A673 (cell line): ENCODE measurements at regions not wholly inside any gene's neighbourhood (a gene's known extent, or its start where the extent isn't known, plus 50 kb on each side); places are given as distances from the start of the nearest gene placed in this dataset.

Experiments used
- BruUV-seq: library from RNA; stranded (reverse); fragments of 400-500 nt; replicated peaks from 2 replicates; lab custom pipeline; 2021; lab: Mats Ljungman, UMichigan
- CTCF ChIA-PET: fragments of 300-600 bp; sonication (Branson Sonifier 250); formaldehyde crosslinking; loops from one replicate; lab custom pipeline; 2022; ENCODE audit warnings: antibody characterized with exemption; lab: Charles Lee
- POLR2A ChIA-PET: fragments of 300-600 bp; sonication (Branson Sonifier 250); formaldehyde crosslinking; loops from one replicate; lab custom pipeline; 2022; ENCODE audit warnings: antibody characterized with exemption; ENCODE audit not compliant: low non-redundant PET; lab: Charles Lee
- DNase-seq: peaks from one replicate; pipeline ENCODE4 v3.0.0-alpha.2; 2015; ENCODE audit warnings: low spot score
- H3K27ac ChIP-seq: fragments of 200-600 bp; sonication (generic); 2 replicates; pipeline ENCODE4 v1.5.1; 2016; ENCODE audit warnings: mixed run types, low read depth, mild to moderate bottlenecking, mixed read lengths, antibody characterized with exemption, low read length; ENCODE audit not compliant: poor library complexity, severe bottlenecking
- H3K27me3 ChIP-seq: fragments of 200-600 bp; sonication (generic); replicated peaks from 2 replicates; pipeline ENCODE4 v1.6.1; 2017; ENCODE audit warnings: mixed run types, low read depth, mild to moderate bottlenecking, mixed read lengths, antibody characterized with exemption, low read length; ENCODE audit not compliant: insufficient read depth, poor library complexity
- H3K36me3 ChIP-seq: fragments of 200-600 bp; sonication (generic); 2 replicates; pipeline ENCODE4 v1.6.1; 2016; ENCODE audit warnings: mixed run types, mild to moderate bottlenecking, mixed read lengths, antibody characterized with exemption, low read length; ENCODE audit not compliant: insufficient read depth, poor library complexity, severe bottlenecking
- H3K4me1 ChIP-seq: fragments of 200-600 bp; sonication (generic); 2 replicates; pipeline ENCODE4 v1.6.1; 2017; ENCODE audit warnings: mixed run types, mild to moderate bottlenecking, mixed read lengths, antibody characterized with exemption, low read length; ENCODE audit not compliant: insufficient read depth, poor library complexity, severe bottlenecking
- H3K4me3 ChIP-seq: fragments of 200-600 bp; sonication (generic); 2 replicates; pipeline ENCODE4 v1.5.1; 2016; ENCODE audit warnings: low read depth, mixed run types, mild to moderate bottlenecking, mixed read lengths, low read length; ENCODE audit not compliant: poor library complexity, severe bottlenecking
- H3K9me3 ChIP-seq: fragments of 200-600 bp; sonication (generic); 2 replicates; pipeline ENCODE4 v1.6.1; 2016; ENCODE audit warnings: mixed run types, low read depth, mild to moderate bottlenecking, mixed read lengths, antibody characterized with exemption, low read length; ENCODE audit not compliant: poor library complexity, severe bottlenecking
- EZH2 ChIP-seq: fragments of 200-600 bp; sonication (generic); IDR thresholded peaks from 2 replicates; pipeline ENCODE4 v1.6.1; 2017; ENCODE audit warnings: borderline replicate concordance, low read depth, mild to moderate bottlenecking, mixed read lengths, antibody characterized with exemption, low read length; ENCODE audit not compliant: poor library complexity, severe bottlenecking
- intact Hi-C: fragments of 100-400 bp; cut with micrococcal nuclease; formaldehyde crosslinking; loops from one replicate; pipeline ENCODE4 v1.10.0; 2022; ENCODE audit not compliant: unreplicated experiment
- TF ChIP-seq, protein P1 (sequence below): fragments of 300-800, 200-600 bp; sonication (generic); conservative IDR thresholded peaks from 2 replicates; pipeline ENCODE4 v1.5.1; 2017; ENCODE audit warnings: low read depth, mild to moderate bottlenecking, antibody characterized with exemption, low read length, moderate library complexity, mixed read lengths

DNA sequence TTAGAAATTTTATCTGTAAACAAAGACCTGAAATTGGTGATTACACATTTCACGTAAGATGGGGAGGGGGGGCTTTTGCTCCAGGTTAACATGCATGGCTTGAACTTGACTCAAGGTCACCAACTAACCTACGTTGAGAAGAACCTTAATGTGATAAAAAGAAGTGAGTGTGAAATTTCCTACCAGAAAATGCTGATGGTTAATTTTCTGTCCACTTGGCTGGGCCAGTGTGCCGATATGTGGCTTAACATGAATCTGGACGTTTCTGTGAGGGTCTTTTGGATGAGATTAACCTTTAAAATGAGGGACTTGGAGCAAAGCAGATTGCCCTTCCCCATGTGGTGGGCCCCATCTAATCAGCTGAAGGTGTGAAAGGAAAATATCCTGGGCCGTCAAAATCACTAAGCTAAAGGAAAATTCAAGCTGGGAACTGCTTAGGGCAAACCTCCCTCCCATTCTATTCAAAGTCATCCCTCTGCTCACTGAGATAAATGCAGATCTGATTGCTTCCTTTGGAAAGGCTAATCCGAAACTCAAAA lies 107.3 kb upstream of the ENPP6 start:
- ChIA-PET POLR2A (interaction anchor here (0.6 kb wide), 1 partner anchor 27 kb away, joined by 3 read pairs; no protein-coding TSS in a partner anchor), CTCF (no interaction called here)
- intact Hi-C loops = no loop called here
- no TSS peak for BruUV-seq
- Histone ChIP-seq H3K4me1 (no peaks in the 10 kb centered on the region), H3K27me3 (no peaks in the 10 kb centered on the region), H3K4me3 (no peak overlapping the region), H3K36me3 (no peaks in the 10 kb centered on the region), H3K27ac (no peak overlapping the region), H3K9me3 (no peaks in the 10 kb centered on the region)
- DNase-seq = no peak
- no peak for TF ChIP-seq EZH2
- TF ChIP-seq, protein P1, sequence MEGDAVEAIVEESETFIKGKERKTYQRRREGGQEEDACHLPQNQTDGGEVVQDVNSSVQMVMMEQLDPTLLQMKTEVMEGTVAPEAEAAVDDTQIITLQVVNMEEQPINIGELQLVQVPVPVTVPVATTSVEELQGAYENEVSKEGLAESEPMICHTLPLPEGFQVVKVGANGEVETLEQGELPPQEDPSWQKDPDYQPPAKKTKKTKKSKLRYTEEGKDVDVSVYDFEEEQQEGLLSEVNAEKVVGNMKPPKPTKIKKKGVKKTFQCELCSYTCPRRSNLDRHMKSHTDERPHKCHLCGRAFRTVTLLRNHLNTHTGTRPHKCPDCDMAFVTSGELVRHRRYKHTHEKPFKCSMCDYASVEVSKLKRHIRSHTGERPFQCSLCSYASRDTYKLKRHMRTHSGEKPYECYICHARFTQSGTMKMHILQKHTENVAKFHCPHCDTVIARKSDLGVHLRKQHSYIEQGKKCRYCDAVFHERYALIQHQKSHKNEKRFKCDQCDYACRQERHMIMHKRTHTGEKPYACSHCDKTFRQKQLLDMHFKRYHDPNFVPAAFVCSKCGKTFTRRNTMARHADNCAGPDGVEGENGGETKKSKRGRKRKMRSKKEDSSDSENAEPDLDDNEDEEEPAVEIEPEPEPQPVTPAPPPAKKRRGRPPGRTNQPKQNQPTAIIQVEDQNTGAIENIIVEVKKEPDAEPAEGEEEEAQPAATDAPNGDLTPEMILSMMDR = no peak

DNA sequence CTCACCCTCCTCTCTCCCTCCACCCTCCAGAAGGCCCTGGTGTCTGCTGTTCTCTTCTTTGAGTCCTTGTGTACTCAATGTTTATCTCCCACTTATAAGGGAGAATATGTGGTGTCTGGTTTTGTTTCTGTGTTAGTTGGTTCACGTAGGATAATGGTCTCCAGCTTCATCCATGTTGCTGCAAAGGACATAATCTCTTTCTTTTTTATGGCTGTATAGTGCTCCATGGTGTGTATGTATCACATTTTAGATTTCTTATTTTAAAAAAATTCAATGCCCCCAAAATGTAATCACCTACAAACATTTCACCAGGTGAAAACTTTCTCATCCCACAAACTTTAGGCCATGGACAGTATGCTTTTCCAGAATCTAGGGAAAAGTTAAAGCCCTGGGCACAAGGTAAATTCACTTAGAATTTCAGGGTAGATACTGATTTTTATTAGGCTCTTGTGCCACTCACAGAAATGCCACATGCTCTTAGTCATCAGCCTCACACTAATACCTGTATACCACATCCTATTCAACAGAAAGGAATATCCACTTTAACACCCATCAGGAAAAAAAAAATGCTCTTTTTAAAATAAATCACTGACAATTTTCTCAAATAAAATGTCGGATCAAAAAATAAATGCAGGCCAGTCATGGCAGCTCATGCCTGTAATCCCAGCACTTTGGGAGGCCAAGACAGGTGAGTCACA lies 104.8 kb upstream of the ENPP6 start:
- ChIA-PET CTCF (no interaction called here), POLR2A (no interaction called here)
- Histone ChIP-seq H3K27me3 (no peaks in the 10 kb centered on the region), H3K4me3 (no peak overlapping the region), H3K27ac (no peak overlapping the region), H3K9me3 (no peaks in the 10 kb centered on the region), H3K4me1 (no peaks in the 10 kb centered on the region), H3K36me3 (no peaks in the 10 kb centered on the region)
- BruUV-seq = no TSS peak
- TF ChIP-seq EZH2 = no peak
- TF ChIP-seq, protein P1 = no peak
- no peak for DNase-seq
- intact Hi-C loops = no loop called here

DNA sequence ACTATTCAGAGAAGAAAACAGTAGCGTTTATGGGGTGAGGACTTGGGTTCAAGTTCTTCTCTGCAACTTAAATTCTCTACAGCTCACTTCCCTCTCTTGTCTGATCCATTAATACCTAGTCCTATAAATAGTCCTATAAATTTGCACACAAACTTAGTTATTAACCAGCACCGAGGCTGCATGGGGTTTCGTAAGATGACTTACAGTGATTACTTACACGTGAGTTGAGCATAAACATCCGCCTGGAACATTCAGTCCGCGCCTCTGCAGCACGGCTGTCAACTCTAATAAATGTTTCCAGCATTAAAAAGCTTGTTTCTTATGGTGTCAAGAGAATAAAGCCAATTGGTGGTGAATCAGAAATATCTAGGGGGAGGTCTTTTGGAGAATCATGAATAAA lies 103.0 kb upstream of the ENPP6 start:
- no peak for DNase-seq

More for the DNA sequence above, 103.0 kb upstream of the ENPP6 start:
- H3K36me3 ChIP-seq = no peaks in the 10 kb centered on the region
- CTCF ChIA-PET = no interaction called here
- no peaks in the 10 kb centered on the region for H3K4me1 ChIP-seq
- no TSS peak for BruUV-seq
- H3K27ac ChIP-seq = no peak overlapping the region
- no peaks in the 10 kb centered on the region for H3K27me3 ChIP-seq
- intact Hi-C loops = no loop called here
- POLR2A ChIA-PET = no interaction called here
- no peak overlapping the region for H3K4me3 ChIP-seq
- no peaks in the 10 kb centered on the region for H3K9me3 ChIP-seq
- TF ChIP-seq EZH2 = no peak
- TF ChIP-seq, protein P1 = no peak
